GM18873 (cell line): ENCODE measurements at regions not wholly inside any gene's neighbourhood (a gene's known extent, or its start where the extent isn't known, plus 50 kb on each side); places are given as distances from the start of the nearest gene placed in this dataset.

Experiments
- ATAC-seq: cut with Tn5 transposase; IDR thresholded peaks from one replicate; pipeline ENCODE4 v1.9.1; 2021; ENCODE audit warnings: mild to moderate bottlenecking, moderate library complexity, moderate number of reproducible peaks; ENCODE audit not compliant: unreplicated experiment, low FRiP score

GRCh38 chr3:86738684-86739083, 252.3 kb downstream of the VGLL3 start:
- ATAC-seq: no peak

- ATAC-seq: no peak
Observed at GRCh38 chr3:86737517-86737916, 253.4 kb downstream of the VGLL3 start.

- no peak for ATAC-seq
Observed at GRCh38 chr3:86733257-86733656, 257.7 kb downstream of the VGLL3 start.

- ATAC-seq: no peak
Observed at GRCh38 chr3:86731501-86731901, 259.4 kb downstream of the VGLL3 start.

GRCh38 chr3:86723433-86723832, 267.5 kb downstream of the VGLL3 start:
- ATAC-seq: no peak

- ATAC-seq: no peak
Observed at GRCh38 chr3:86711634-86712033, 279.3 kb downstream of the VGLL3 start.

GRCh38 chr3:86708893-86709292, 282.1 kb downstream of the VGLL3 start:
- ATAC-seq: no peak

- ATAC-seq: no peak
Observed at GRCh38 chr3:86702381-86702958, 288.5 kb downstream of the VGLL3 start.

- no peak for ATAC-seq
Observed at GRCh38 chr3:86695752-86696151, 295.2 kb downstream of the VGLL3 start.

GRCh38 chr3:86673991-86674390, 317.0 kb downstream of the VGLL3 start:
- no peak for ATAC-seq

- ATAC-seq: no peak
Observed at GRCh38 chr3:86661817-86662216, 329.1 kb downstream of the VGLL3 start.

GRCh38 chr3:86658876-86659275, 332.1 kb downstream of the VGLL3 start:
- ATAC-seq: no peak

GRCh38 chr3:86654806-86655460, 336.0 kb downstream of the VGLL3 start:
- no peak for ATAC-seq

- ATAC-seq: no peak
Observed at GRCh38 chr3:86653661-86654205, 337.2 kb downstream of the VGLL3 start.

GRCh38 chr3:86648087-86648486, 342.9 kb downstream of the VGLL3 start:
- no peak for ATAC-seq

GRCh38 chr3:86645756-86646155, 345.2 kb downstream of the VGLL3 start:
- no peak for ATAC-seq

- ATAC-seq: no peak
Observed at GRCh38 chr3:86634361-86634760, 356.6 kb downstream of the VGLL3 start.

GRCh38 chr3:86629511-86629910, 361.4 kb downstream of the VGLL3 start:
- no peak for ATAC-seq

GRCh38 chr3:86624192-86624591, 366.8 kb downstream of the VGLL3 start:
- no peak for ATAC-seq

GRCh38 chr3:86618706-86619105, 372.2 kb downstream of the VGLL3 start:
- no peak for ATAC-seq

GRCh38 chr3:86605166-86605565, 385.8 kb downstream of the VGLL3 start:
- ATAC-seq: no peak

GRCh38 chr3:86595696-86596095, 395.3 kb downstream of the VGLL3 start:
- ATAC-seq: no peak
